GM21381 (cell line): ENCODE measurements at regions not wholly inside any gene's neighbourhood (a gene's known extent, or its start where the extent isn't known, plus 50 kb on each side); places are given as distances from the start of the nearest gene placed in this dataset.
"Not testable (repeated sequence)": the region's sequence is repeated elsewhere in the genome, so short reads cannot be mapped to it uniquely, and the experiment has no call there.

Source experiments
- ATAC-seq: cut with Tn5 transposase; IDR thresholded peaks from one replicate; pipeline ENCODE4 v1.9.1; 2021; ENCODE audit warnings: mild to moderate bottlenecking, moderate library complexity; ENCODE audit not compliant: unreplicated experiment

- no peak for ATAC-seq
Measured at GRCh38 chr5:44935871-44936270, 127.1 kb downstream of the MRPS30 start.

GRCh38 chr5:44942524-44943001 is 133.8 kb downstream of the MRPS30 start:
- ATAC-seq = no peak

GRCh38 chr5:44943647-44944046 is 134.9 kb downstream of the MRPS30 start:
- no peak for ATAC-seq

- no peak for ATAC-seq
Measured at GRCh38 chr5:44945743-44946142, 137.0 kb downstream of the MRPS30 start.

GRCh38 chr5:44949687-44950086 is 140.9 kb downstream of the MRPS30 start:
- no peak for ATAC-seq

GRCh38 chr5:44951371-44951770 is 142.6 kb downstream of the MRPS30 start:
- ATAC-seq = no peak

GRCh38 chr5:44952376-44952775 is 143.6 kb downstream of the MRPS30 start:
- ATAC-seq = peak; percentile 85

- no peak for ATAC-seq
Measured at GRCh38 chr5:44953078-44953477, 144.3 kb downstream of the MRPS30 start.

GRCh38 chr5:44958943-44959454 is 150.3 kb downstream of the MRPS30 start:
- not testable (repeated sequence) for ATAC-seq

- no peak for ATAC-seq
Measured at GRCh38 chr5:44969825-44970224, 161.1 kb downstream of the MRPS30 start.

GRCh38 chr5:44970963-44971362 is 162.2 kb downstream of the MRPS30 start:
- not testable (repeated sequence) for ATAC-seq

- ATAC-seq = no peak
Measured at GRCh38 chr5:44974813-44975212, 166.1 kb downstream of the MRPS30 start.

- no peak for ATAC-seq
Measured at GRCh38 chr5:44981708-44982107, 173.0 kb downstream of the MRPS30 start.

- no peak for ATAC-seq
Measured at GRCh38 chr5:44983006-44983405, 174.3 kb downstream of the MRPS30 start.

GRCh38 chr5:44987026-44987425 is 178.3 kb downstream of the MRPS30 start:
- no peak for ATAC-seq

GRCh38 chr5:44991693-44992092 is 182.9 kb downstream of the MRPS30 start:
- no peak for ATAC-seq

- no peak for ATAC-seq
Measured at GRCh38 chr5:44993286-44993685, 184.5 kb downstream of the MRPS30 start.

- ATAC-seq = no peak
Measured at GRCh38 chr5:44997506-44997905, 188.8 kb downstream of the MRPS30 start.

- not testable (repeated sequence) for ATAC-seq
Measured at GRCh38 chr5:45007102-45007501, 198.4 kb downstream of the MRPS30 start.

- no peak for ATAC-seq
Measured at GRCh38 chr5:45017568-45017967, 208.8 kb downstream of the MRPS30 start.

- no peak for ATAC-seq
Measured at GRCh38 chr5:45029553-45029952, 220.8 kb downstream of the MRPS30 start.

- ATAC-seq = no peak
Measured at GRCh38 chr5:45035991-45036390, 227.2 kb downstream of the MRPS30 start.

GRCh38 chr5:45037927-45038326 is 229.2 kb downstream of the MRPS30 start:
- no peak for ATAC-seq
